GM19468 (cell line): ENCODE measurements at regions not wholly inside any gene's neighbourhood (a gene's known extent, or its start where the extent isn't known, plus 50 kb on each side); places are given as distances from the start of the nearest gene placed in this dataset.

Source experiments
- ATAC-seq: cut with Tn5 transposase; IDR thresholded peaks from one replicate; pipeline ENCODE4 v1.9.1; 2021; ENCODE audit warnings: mild to moderate bottlenecking, moderate library complexity, moderate number of reproducible peaks; ENCODE audit not compliant: unreplicated experiment; ENCODE audit errors: extremely low read depth

DNA sequence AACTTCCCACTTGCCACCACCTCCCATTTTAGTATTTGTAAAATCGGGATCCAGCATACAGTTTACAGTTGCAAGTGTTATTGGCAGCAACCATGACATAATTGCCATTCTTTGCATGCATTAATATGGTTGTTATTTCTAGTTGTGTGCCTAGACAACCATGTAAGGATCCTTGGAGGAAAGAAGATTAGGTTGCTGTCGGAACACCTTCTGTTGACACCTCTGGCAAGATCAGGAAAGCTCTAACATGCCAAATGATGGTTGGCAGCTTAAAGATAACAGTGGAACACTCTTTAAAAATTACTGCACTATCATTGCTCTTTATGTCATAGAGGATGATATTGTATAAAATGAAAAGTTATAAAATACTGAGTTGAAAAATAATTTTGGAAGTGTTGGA lies 313.5 kb upstream of the RARB start:
- ATAC-seq = no peak

DNA sequence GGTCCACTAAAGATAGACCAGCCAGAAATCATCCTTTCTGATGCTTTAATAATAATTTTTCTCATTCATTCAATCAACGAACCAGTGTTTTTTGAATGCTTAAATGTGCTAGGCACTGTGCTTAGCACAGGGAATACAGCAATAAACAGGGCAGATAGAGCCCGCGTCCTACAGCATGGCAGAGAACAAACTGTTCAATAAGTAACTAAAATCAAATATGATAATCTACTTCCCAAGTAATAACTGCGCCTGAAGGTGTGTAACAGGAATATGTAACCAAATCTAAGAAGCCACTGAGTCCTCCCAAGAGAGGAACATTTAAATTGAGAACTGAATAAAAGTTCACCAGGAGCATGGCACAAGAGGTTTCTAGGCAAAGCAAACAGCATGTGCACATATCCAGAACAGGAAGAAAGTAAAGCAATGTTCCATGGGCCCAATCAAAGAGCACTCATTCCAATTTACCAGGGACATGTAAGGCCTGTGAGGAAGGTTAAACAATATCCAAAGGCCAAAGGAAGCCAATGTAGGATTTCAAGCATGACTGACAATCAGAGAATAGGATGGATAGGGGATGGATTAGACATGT lies 311.0 kb upstream of the RARB start:
- ATAC-seq = no peak

DNA sequence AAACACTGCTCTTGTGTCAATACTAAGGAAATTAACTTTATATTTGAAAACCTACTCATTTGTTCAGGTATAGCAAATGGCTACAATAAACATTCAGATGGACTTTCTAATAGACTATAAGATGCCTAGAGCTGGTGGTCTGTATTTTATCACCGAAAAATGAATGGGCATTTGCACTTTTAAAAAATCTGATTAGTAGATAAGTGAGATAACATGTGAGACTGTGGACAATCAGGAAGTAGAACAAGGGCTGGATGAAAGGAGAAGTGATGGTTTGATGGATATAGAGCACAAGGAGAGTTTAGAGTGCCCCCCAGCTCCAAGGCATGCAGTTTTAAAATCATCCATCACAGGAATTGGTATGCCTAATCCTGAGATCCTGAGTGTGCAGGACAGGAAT lies 308.4 kb upstream of the RARB start:
- no peak for ATAC-seq

DNA sequence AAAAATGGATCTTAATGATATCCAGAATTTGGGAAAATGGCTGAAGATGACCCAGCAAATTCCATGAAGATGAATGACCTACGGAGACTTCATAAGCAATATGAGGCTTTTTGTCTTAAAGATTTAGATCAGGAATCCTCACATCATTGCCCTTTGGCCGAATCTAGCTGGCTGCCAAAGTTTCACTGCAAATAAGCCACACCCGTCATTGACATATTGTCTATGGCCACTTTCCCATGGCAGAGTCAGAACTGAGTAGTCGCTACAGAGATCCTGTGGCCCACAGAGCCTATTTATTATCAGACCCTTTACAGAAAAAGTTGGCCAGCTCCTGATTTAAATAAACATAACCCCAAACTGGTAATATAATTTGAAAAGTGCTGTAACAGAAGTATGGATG lies 307.4 kb upstream of the RARB start:
- ATAC-seq = no peak

DNA sequence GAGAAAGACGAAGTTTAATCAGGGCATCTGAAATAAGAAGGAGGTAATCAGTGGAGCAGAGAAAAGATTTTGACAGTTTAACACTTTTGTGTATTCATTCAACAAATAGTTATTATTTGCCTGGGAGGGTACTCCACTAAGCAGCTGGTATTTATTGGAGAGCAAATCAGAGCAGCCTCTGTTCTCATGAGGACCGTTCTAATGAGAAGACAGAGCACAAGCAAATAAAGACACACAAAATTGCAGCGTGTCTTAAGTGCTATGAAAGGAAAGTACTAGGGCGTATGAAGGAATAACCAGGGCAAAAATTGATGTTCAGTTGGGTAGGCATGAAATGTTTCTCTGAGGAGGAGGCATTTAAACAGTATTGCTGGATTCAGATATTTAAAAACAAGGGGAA lies 302.9 kb upstream of the RARB start:
- no peak for ATAC-seq

DNA sequence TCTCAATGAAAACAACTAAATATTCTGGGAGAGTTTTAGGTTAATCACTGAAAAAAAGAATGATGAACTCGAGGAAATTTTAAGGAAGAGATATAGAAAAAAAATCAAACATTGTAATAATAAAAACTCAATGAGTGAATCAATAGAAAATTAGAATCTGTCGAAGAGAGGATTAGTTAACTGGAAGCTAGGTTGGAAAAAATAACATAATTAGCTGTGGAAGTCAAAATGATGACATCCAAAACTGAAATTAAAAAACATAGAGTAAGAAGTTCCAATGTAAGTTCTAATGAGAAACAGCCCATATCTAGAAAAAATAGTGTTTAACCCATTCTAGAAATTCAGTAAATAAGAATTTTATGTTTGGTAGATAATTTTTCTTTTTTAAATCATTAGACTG lies 299.3 kb upstream of the RARB start:
- ATAC-seq = no peak

DNA sequence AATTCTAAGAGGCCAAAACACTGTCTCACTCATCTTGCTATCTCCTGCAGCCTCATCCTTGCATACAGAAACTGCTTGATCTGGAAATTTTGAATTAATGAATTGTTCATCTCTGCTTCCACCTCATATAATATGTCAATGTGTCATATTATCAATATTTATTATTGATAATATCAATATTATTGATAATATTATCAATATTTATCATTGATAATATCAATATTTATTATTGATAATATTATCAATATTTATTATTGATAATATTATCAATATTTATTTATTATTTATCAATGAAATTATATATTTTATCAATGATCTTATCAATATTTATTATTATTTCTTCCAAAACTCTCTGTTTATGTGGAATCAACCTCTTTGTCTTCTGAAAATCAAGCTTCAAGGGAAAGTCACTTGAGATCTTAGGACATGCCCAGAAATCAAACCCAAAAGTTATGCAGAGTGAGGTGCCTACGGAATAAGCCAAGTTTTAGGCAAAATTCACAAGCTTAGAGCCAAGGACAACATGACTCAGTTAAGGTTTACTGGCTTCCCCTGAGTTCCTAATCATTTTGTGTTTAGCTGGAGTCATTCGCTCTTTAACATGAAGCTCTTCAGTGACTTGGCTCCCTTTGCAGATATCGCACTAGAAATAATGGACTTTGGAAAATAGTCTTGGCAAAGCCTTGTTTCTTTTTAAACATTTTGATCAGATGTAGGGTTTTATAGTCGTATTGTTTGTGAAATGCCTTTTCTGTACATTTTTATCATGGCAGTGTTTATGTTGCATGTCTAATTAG lies 297.1 kb upstream of the RARB start:
- no peak for ATAC-seq

- no peak for ATAC-seq
Observed at GRCh38 chr3:25133588-25133987, 294.5 kb upstream of the RARB start.

DNA sequence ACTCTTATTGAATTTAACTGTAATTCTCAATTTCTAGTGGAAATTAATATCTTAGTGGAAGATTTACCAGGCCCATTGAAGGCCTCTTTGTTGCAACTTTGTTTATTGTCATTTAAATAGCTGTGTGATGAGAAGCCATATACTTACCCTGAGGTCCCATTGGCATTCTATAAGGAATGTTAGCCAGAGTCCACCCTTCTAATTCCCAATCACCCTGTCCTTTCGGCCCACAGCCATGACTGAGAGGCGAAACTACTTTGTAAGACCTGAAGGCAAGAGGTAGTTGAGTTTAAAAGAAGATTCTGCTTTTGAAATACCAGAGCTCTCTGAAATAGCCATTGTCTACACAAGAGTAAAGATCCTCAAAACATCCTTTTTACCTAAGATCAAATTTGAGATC lies 290.5 kb upstream of the RARB start:
- ATAC-seq = no peak

DNA sequence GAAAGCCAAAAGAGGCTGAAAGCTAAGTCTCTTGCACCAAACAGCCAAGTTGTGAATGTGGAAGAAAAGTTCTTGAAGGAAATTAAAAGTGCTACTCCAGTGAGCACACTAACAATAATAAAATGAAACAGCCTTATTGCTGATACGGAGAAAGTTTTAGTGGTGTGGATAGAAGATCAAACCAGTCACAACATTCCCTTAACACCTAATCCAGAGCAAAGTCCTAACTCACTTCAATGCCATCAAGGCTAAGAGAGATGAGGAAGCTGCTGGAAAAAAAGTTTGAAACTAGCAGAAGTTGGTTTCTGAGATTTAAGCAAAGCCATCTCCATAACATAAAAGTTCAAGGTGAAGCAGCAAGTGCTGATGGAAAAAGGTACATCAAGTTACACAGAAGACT lies 288.8 kb upstream of the RARB start:
- no peak for ATAC-seq

DNA sequence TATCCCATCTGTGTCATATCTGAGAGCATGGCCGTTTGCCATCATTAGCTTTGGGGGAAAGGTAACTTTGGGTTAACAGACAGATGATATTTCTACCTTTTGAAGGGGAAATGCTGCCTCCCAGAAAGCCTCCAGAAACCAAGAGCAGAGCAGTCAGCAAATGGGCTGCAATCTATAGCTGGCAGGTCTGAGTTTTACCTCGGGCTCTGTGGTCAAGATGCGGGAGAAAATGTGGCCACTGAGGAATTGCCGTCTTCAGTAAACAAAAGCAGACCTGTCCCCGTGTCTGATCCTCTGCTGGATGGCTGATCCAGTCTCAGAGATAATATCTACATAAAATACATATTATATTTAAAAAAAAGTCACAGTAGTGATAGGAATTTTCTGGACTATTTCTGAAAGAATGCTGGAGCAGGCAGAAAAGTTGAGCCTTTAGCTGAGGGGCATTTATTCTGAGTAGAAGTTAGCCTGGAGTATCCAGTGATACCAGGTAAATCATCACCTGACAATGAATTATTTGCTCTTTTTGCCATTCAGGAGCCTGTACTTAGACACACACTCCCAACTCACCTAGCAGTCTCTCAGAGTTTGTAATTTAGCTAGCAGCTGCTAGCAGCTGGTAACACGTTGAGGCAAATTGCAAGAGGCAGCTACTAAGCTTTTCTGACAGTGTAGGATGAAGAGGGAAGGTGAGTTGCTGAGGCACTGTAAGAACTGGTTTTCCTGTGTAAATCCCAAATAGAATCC lies 285.3 kb upstream of the RARB start:
- ATAC-seq = no peak

- ATAC-seq = no peak
Observed at GRCh38 chr3:25143356-25144025, 284.6 kb upstream of the RARB start.

DNA sequence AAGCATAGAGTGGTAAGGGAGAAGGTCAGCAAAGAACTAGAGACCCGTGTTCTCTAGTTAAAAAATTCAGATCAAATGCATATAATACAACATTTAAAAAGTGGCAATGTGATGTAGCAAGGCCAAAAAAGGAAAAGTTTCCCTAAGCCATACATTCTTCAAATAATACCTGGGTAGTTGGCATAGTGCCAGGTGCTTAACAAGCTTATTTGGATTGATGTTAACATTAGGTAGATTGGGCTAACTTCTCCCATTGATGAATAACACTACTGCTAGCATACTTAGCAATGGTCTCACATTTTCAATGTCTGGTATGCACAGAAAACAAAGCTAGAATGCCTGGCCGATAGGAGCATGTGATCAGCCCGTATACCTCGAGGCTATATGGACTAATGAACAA lies 283.6 kb upstream of the RARB start:
- ATAC-seq = no peak

DNA sequence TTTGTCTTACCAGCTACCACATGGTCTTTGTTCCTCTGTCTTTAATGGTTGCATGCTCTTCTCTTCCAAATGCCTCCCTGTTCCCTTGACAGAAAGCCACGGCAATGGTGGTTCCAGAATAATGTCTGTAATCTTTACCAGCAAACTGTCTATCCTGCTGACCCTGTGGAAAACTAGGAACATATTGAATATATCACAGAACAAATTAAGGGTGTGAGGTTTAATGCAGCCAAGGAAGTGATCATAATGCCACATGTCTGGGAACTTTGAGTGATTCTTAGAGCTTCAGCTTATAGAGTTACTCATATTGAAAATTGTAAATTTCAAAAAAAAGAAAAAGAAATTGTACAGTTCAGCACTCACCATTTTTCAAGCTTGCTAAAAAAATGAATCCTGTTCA lies 282.9 kb upstream of the RARB start:
- ATAC-seq = no peak

DNA sequence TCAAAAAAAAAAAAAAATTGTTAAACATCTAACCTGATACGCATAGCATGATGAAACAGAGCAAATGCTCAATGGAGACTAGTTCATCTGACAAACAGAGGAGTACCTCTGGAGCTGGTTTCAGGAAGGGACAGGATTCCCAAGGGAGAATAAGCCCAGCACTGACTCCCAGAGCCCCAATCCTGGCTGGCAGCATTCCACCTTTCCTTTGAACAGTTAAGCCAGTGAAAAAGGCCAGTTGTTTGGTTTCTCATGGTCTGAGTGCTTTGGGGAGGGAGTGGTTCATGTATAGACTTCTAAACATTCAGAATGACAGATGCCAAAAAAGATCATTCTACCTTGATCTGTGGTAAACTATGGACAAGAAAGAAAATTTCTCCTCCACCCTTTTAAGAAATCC lies 277.9 kb upstream of the RARB start:
- ATAC-seq = no peak

- no peak for ATAC-seq
Observed at GRCh38 chr3:25151281-25151902, 276.7 kb upstream of the RARB start.

GRCh38 chr3:25151903-25152295 lies 276.2 kb upstream of the RARB start:
- ATAC-seq = no peak

DNA sequence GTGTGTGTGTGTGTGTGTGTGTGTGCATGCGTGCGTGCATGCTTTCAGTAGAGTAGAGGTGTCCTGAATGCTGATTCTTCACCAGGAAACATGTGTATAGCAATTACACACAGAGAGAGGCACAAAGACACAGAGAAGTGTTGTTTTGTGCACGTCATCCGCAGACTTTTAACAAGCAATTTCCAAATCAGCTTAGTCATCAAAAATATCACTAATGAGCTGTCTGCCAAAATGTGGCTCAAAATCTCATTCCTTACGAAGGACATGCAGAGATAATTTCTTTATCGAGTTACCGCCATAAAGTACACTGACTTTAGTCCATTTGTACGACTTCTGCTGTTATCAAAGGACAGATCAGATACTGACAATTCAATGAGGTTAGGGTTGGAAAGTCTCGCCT lies 274.9 kb upstream of the RARB start:
- no peak for ATAC-seq

DNA sequence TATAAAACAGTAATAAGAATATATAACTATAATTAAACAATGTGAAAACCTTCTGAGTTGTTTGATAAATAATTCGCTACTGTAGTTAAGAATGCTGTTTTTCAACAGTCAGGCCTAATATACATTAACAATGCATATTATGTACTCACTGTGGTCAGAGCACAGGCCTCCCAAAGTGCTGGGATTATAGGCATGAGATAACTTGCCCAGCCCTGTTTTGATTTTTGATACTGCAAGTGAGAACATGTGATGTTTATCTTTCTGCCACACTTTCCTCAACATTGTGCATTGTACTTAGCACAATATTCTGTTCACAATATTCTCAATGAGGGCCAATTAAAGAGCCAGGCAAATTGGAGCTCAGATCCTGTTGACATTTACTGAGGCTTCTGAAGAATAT lies 274.5 kb upstream of the RARB start:
- ATAC-seq = no peak

DNA sequence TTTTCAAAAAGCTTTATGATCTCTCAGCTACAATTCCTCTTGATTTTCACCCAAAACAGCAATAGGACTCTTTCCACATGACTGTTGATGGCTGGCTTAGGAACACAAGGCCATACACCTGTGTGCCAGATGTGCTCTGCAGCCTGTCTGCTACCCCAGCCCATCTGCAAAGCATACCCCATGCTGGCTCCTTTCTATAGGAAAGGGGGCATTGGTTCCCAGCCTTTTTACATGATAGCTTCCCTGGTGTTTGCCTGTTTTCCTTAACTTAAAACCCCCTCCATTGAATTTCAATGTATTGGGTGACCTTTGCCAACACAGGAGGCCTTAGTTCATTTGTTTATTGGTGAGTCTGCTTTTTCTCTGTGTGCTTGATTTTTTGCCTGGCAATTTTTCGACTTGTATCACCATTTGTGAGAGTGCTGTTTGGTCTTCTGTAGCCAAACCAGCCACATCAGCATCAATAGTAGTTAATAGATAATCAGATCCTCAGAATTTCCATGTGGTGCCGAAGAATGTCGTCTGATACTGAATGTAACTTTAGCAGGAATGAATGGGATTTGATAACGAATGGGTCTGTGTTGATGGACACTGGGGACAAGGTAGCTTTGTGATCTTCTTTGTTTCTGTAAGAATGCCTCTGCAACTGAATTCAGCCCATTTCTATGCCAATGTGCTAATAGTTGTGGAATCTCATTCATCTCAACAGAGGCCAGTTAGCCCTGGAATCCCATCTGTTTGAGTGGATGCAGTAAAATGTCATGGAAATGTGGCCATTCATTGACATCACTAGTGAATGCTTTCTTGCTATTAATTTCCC lies 272.2 kb upstream of the RARB start:
- ATAC-seq = no peak
